Chondrocyte (in vitro differentiated cells): ENCODE measurements at regions not wholly inside any gene's neighbourhood (a gene's known extent, or its start where the extent isn't known, plus 50 kb on each side); places are given as distances from the start of the nearest gene placed in this dataset.

Experiments used
- DNase-seq: peaks from one replicate; pipeline ENCODE4 v3.0.0; 2021; ENCODE audit warnings: mixed read lengths, low spot score
- H3K27ac Mint-ChIP-seq: one replicate; pipeline ENCODE4 v1.8.0; 2021; ENCODE audit warnings: mild to moderate bottlenecking, moderate library complexity, mixed read lengths; ENCODE audit not compliant: unreplicated experiment
- H3K27me3 Mint-ChIP-seq: 2 replicates; pipeline ENCODE4 v1.8.0; 2021; ENCODE audit warnings: low read depth, mixed read lengths
- H3K36me3 Mint-ChIP-seq: 2 replicates; pipeline ENCODE4 v1.8.0; 2021; ENCODE audit warnings: low read depth, mixed read lengths
- H3K4me1 Mint-ChIP-seq: 2 replicates; pipeline ENCODE4 v1.8.0; 2021; ENCODE audit warnings: low read depth, mild to moderate bottlenecking, mixed read lengths
- H3K4me3 Mint-ChIP-seq: one replicate; pipeline ENCODE4 v1.8.0; 2021; ENCODE audit warnings: mild to moderate bottlenecking, moderate library complexity, mixed read lengths; ENCODE audit not compliant: unreplicated experiment
- H3K9me3 Mint-ChIP-seq: 2 replicates; pipeline ENCODE4 v1.8.0; 2021; ENCODE audit warnings: low read depth, mixed read lengths
- TF ChIP-seq, protein P1 (sequence below): fragments of 200-600 bp; sonication (generic); IDR thresholded peaks from 2 replicates; pipeline ENCODE4 v1.5.0; 2021; ENCODE audit warnings: antibody characterized with exemption, mild to moderate bottlenecking, moderate library complexity

DNA sequence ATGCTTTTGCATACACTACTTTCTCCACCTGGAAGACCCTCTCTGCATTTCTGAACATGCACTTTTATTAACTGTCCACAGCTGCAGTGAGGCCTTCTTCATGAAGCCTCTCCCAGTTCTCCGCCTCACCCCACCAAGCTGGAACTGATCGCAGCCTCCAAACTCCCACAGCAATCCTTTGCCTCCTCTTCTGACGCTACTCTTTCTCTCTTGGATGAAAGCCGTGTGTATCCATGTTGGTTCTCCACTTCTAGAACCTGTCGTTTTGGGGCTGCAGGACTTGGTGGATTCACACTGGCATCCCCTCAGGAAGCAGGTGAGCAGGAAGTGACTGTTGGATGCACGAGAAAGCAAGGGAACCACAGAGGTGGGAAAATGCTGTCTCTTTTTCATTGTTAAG, 288.6 kb downstream of the MYCN start:
- Mint-ChIP-seq H3K27ac (no peak overlapping the region), H3K36me3 (no peaks in the 10 kb centered on the region), H3K4me1 (no peaks in the 10 kb centered on the region), H3K9me3 (no peaks in the 10 kb centered on the region), H3K4me3 (no peak overlapping the region), H3K27me3 (peaks cover 15% of the 10 kb centered on the region)
- TF ChIP-seq, protein P1, sequence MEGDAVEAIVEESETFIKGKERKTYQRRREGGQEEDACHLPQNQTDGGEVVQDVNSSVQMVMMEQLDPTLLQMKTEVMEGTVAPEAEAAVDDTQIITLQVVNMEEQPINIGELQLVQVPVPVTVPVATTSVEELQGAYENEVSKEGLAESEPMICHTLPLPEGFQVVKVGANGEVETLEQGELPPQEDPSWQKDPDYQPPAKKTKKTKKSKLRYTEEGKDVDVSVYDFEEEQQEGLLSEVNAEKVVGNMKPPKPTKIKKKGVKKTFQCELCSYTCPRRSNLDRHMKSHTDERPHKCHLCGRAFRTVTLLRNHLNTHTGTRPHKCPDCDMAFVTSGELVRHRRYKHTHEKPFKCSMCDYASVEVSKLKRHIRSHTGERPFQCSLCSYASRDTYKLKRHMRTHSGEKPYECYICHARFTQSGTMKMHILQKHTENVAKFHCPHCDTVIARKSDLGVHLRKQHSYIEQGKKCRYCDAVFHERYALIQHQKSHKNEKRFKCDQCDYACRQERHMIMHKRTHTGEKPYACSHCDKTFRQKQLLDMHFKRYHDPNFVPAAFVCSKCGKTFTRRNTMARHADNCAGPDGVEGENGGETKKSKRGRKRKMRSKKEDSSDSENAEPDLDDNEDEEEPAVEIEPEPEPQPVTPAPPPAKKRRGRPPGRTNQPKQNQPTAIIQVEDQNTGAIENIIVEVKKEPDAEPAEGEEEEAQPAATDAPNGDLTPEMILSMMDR = no peak
- no peak for DNase-seq

DNA sequence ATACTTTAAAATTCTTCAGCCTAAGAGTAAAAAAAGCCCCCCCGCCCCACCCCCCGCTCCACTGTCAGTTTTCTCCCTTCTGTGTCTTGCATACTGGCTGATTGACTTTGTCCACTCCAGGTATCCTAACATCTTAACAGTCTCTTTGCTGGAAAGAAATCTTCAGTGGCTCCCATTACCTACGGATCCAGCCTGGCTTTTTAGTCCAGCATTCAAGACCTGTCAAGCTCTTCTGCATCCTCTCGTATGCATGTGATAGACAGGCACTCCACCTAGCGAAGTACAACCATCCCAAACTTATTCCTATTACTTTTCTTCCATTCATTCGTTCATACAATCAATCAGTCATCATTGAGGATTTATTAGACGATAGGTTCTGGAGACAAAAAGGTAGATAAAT, 288.1 kb downstream of the MYCN start:
- no peaks in the 10 kb centered on the region for H3K9me3 Mint-ChIP-seq

DNA sequence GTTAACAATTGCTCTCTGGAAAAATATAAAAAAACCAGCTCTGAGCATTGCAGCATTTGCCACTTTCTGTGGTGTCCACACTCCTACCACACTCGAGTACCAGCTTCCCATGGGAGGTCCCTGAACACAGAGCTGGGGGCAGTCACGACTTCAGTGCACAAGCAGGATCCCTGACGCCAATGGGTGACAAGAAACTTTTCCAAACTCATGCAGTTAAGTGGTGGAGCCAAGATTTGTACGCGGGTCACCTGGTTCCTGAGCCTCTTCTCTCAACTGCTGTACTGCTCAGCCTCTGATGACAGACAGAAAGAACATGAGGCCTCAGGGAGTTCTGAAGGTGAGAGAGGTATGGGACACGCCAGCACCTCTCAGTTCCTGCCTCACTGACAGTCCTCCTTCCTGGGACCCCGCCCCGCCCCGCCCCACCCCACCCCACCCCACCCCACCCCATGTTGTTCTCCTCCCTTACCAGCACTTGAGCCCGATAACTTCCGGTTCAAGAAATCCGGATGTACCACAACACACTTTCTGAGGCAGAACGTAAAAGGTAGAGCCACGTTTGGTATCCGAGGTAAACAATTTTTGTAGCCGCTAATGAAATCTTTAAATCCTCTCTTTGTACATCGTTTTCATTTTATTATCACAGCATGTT, 287.6 kb downstream of the MYCN start:
- Mint-ChIP-seq H3K4me1 (no peaks in the 10 kb centered on the region), H3K27ac (no peak overlapping the region), H3K27me3 (peaks cover 19% of the 10 kb centered on the region), H3K4me3 (no peak overlapping the region), H3K9me3 (no peaks in the 10 kb centered on the region), H3K36me3 (no peaks in the 10 kb centered on the region)
- TF ChIP-seq, protein P1 = no peak
- no peak for DNase-seq

More for the DNA sequence above, 288.1 kb downstream of the MYCN start:
- Mint-ChIP-seq H3K27ac (no peak overlapping the region), H3K36me3 (no peaks in the 10 kb centered on the region), H3K4me3 (no peak overlapping the region), H3K4me1 (no peaks in the 10 kb centered on the region), H3K27me3 (peaks cover 19% of the 10 kb centered on the region)
- DNase-seq = no peak
- TF ChIP-seq, protein P1 = no peak

DNA sequence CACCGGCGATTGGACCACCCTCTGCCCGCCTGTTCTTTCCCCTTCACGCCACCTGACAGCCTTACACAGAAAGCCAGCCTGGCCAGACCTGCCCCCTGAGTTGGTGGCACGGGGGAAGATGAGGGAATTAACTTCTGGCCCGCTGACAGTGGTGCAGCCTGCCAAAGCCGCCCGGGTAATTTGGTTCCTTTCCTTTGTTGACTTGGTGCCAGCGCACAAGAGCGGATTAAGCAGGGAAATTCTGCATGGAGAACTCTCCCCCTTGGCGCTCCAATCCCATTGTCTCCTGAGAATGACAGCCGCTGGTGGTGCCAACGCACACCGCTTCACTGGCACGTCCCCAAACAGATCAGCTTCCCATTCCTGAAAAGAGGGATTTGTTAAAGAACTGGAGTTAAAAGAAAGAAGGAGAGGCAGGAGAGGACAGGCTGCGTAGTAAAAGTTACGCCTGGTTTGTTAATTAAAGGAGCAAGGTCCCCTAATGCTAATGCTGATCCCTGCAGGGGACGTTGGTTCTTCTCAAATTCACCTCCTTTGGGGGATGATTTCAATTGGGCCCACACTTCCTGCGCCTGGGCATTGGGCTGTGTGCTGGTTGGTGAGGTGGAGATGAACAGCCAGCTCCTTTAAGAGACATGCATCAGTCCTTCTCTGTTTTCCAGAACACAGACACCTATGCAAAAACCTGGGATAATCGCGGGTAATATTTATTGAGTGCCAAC, 286.8 kb downstream of the MYCN start:
- peaks cover 23% of the 10 kb centered on the region for H3K27me3 Mint-ChIP-seq
- TF ChIP-seq, protein P1 = no peak
- H3K36me3 Mint-ChIP-seq = no peaks in the 10 kb centered on the region
- no peaks in the 10 kb centered on the region for H3K9me3 Mint-ChIP-seq
- H3K27ac Mint-ChIP-seq = no peak overlapping the region
- H3K4me1 Mint-ChIP-seq = no peaks in the 10 kb centered on the region
- no peak overlapping the region for H3K4me3 Mint-ChIP-seq
- no peak for DNase-seq

DNA sequence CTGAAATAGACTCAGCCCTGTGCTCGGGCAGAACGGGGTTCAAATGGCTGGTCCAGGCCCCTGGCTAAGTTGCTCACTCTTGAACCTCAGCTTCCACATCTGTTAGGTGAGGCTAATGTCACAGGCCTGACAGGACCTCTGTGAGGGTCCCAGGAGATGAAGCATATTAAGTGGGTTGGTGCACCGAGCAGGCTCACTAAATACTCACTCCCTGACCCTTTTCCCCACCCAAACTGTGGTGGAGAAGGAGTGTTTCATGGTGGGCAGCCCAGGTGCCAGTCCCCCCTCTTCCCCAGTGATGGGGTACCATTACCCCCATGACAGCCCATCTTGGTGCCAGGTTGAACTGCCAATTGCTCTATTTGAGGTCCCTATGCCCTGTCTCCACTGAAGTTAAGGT, 286.0 kb downstream of the MYCN start:
- Mint-ChIP-seq H3K27me3 (peaks cover 29% of the 10 kb centered on the region), H3K27ac (no peak overlapping the region), H3K9me3 (no peaks in the 10 kb centered on the region), H3K4me3 (no peak overlapping the region), H3K4me1 (no peaks in the 10 kb centered on the region), H3K36me3 (peaks cover 2% of the 10 kb centered on the region)
- TF ChIP-seq, protein P1 = no peak
- DNase-seq = no peak
